HG02973 (cell line): ENCODE measurements at regions not wholly inside any gene's neighbourhood (a gene's known extent, or its start where the extent isn't known, plus 50 kb on each side); places are given as distances from the start of the nearest gene placed in this dataset.

Experiments
- ATAC-seq: cut with Tn5 transposase; IDR thresholded peaks from one replicate; pipeline ENCODE4 v1.9.1; 2021; ENCODE audit warnings: moderate library complexity; ENCODE audit not compliant: unreplicated experiment

DNA sequence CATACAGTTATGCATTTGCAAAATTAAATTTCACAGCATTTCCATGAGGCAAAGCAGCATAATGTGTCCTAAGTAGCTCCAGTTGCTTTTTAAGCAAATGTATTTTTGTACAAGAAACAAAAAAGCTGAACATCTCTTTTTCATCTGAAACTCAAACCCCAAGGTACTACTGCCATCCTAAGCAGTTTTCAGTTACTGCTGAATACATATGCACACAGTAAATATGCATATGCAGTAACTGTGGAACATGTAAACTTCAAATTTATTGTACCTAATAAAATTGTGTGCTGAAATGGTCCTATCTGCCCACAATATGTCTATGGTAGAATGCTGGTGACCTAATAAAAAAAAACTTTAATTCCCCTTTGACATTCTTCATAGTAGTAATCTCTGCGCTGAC, 458.6 kb upstream of the INTU start:
- ATAC-seq, result no peak

DNA sequence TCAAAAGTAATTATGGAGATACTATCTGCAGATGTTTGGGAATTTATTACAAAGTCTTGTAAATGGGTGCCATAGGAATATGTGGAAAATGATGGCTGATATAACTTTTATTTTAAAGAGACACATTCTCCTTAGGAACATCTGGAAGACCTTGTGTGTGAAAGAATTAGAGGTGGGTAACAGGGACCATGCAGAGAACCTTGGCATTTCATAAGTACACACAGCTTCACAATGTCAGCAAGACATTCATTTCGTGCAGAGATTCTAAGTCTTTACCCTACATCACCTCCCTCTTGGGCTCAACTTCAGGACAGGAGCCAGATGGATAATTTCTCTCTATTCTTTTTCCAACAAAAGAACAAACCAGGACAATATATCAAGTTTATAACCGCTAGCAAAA, 458.1 kb upstream of the INTU start:
- ATAC-seq, result no peak

DNA sequence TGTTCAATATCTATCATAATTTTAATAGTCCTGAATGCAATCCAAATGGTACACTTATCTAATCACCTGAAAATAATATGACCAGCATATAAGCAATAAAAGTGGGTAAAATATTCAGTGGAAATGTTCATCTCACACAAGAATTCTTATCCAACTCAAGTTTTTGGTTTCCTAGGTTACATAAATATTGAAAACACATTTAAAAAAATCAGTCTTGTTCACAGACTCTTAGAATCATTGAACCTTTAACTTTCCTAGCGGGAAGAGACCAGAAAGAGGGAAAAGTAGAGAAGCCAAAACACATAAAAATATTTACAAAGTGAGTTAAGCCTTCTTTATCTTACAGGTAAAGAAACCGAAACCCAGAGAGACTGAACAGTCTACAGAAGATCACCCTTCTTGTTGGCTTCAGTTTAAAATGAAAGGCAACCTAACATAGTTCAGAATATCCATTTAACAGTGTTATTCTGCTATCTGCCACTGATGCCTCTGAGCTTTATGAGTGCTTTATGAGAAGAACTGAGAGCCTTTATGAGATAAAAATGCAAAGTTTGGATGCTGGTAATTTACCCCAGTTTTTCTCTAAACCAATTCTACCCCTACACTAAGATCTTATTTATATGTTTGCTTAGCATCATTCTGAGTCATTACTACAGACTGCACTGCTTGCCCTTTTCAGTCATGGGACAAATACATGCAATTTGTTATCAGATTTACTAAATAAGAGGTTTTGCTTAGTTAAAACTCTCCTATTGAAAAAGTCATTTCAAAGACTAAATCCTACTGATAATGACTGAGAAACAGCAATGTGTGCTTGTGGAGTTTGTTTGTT, 453.3 kb upstream of the INTU start:
- no peak for ATAC-seq

DNA sequence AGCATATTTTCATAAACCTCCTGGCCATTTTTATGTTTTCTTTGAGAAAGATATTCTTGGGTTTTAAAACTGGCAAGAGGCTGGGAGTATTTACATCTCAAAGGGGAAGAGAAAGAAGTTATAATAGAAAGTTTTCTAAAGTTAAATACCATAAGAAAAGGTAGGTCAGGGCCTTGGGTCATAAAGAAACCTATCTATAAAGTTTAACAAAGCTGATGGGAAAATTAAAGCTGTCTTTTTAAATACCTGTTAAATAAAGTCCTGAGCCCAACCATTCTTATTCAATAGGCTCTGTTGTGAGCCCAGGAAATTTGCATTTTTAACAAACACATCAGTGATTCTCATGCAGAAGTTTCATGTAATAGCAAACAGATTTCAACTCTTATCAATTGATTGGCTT, 451.8 kb upstream of the INTU start:
- no peak for ATAC-seq

- no peak for ATAC-seq
Observed at GRCh38 chr4:127182687-127183086, 450.1 kb upstream of the INTU start.

GRCh38 chr4:127188847-127189246, 443.9 kb upstream of the INTU start:
- ATAC-seq, result no peak

- ATAC-seq, result no peak
Observed at GRCh38 chr4:127194281-127194680, 438.5 kb upstream of the INTU start.

GRCh38 chr4:127196655-127197352, 436.0 kb upstream of the INTU start:
- no peak for ATAC-seq

DNA sequence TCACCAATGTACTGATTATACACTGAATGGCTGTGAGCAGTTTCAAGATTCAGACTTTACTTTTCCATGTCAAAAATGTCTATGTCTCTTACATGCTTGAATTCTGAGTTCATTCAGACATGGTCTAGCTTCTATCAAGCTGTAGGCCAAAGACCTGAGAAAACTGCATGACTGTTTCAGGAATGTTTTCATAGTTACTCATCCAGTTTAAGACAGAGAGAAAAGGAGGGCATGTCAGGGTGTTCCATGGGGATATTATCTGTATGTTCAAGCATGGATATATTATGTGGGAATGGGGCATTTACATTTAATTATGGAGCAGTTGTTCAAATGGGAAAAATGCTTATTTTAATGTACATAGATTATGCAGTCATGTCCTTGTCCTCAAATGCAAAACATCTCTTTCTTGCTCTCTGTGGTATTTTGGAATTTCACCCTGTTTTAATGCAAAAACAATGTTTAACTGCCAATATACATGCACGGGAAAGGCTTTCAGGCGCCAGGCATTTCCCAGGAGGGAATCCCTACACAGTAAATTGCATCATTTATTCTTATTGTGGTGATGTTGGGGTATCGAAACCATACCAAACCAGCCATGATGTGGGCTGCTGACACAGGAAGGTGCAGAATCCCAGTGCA, 429.1 kb upstream of the INTU start:
- no peak for ATAC-seq

DNA sequence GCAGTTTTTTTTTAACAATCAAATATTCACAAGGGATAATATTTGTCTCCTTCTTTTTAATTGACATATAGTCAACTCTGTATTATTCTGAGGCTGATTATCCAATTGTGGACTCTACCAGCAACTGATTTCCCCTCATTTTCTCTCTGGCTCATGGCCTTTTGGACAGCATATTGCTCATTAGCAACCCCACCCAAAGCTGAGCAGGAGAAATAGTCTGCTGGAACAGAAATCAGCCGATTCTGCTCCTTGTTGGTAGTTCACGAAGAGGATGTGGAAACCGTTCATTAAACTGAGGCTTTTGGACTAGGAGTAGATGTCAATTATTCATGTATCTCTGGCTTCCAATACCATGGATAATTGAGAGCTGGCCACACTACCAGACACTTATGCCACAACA, 428.4 kb upstream of the INTU start:
- ATAC-seq, result no peak

GRCh38 chr4:127209580-127210095, 423.1 kb upstream of the INTU start:
- no peak for ATAC-seq

DNA sequence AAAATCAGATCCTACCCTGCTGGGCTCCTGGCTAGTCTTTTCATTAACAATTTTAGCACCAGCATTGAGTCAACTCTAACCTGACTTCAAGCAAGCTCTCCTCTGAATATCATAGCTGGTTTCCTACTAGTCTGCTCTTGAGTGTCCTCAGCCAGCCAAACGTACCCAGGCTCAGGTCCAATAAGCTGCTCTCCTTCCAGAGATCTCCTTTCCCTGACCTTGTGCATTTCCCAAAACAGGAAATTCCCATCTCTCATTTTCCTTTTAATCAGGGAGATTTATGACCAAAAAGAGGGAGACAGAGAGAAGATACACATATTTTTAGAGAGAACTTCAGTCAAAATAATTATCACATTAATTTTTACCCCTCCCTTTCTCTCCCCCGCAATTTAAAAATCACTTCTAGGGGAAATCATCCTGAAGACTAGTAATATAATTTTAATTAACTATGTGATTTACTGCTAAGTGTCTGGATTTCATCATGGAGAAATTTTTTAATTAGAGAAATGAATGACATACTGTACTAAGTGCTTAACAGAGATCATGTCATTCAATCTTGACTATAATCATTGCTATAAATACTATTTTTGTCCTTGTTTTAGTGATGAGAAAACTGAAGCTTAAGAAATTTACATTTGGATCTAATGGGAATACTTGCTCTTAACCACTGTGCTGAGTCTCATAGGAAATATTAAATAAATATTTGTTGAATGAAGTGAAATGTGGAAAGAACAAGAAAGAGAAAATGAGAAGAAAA, 421.7 kb upstream of the INTU start:
- no peak for ATAC-seq

DNA sequence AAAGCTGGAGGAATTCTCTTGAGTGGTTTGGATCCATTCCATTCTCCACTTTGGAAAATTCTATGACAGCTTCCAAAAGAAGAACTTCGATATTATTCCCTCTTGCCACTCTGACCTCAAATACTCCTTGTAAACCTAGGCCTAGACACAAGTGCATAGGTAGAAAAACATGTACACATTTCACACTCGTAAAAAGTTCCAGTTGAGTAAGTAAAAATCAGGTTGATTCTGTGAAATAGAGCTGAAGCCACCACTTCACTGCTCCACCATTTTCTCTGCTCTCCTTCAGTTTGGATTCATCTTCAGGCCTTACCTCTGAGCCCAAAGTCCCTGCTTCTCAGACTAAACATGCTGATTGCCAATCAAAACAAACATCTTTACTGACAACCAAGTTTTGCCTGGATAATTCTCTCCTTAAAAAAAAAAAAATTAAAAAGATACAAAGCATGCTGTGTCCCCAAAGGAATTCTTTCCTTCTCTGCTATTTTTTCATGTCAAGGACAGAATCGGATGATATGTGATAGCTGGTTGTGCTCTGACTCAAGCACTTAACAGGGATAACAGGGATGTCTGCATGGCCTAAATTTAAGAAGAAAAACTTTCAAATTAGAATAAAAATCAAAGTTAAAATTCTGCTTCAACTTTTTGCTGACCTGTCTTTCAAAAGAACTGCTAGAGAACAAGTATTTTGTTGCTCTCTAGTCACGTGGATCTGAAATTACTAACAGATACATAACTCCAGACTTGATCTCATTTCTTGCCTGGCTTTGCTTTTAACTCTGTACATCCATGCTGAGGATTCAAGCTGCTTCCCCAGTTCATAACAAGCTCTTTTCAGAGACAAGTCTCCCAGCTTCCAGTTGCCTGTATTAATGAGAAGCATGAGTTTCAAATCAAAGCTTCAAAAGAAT, 420.9 kb upstream of the INTU start:
- ATAC-seq, result no peak

DNA sequence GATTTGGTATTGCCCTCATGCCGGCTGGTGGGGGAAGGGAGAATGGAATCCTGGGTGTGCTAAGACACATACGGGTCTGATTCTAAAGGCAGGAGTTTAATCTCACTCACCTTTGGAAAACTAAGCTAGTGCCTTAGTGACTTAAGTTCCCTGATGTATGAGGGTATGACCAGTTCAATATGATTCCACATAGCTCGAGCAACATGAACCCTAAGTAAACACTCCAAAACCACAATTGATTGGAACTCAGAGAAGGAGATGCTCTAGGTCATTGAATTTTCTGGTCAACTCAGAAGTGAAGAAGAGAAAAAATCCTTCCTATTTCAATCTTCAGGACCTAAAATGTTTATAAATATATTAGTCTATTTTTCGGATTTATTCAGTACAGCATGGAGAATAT, 420.1 kb upstream of the INTU start:
- no peak for ATAC-seq

DNA sequence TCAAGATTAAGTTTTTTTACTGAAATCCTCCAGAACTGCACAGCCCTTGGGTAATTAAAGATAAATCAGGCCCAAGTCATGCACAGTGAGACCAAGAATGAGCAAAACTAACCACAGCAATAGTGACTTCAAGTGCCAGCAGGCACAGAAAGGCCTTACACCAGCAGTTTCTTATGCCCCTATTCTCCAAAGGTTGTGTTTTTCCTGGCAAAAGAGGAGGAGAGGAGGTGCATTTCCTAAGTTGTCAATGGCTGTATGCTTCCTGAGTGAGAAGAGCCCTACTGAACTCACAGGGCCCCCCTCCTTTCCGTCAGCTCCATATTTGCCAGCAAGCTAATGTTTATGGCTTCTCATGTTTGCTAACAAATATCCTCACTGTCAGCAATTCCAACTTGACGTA, 418.7 kb upstream of the INTU start:
- no peak for ATAC-seq

- no peak for ATAC-seq
Observed at GRCh38 chr4:127214931-127215330, 417.8 kb upstream of the INTU start.

DNA sequence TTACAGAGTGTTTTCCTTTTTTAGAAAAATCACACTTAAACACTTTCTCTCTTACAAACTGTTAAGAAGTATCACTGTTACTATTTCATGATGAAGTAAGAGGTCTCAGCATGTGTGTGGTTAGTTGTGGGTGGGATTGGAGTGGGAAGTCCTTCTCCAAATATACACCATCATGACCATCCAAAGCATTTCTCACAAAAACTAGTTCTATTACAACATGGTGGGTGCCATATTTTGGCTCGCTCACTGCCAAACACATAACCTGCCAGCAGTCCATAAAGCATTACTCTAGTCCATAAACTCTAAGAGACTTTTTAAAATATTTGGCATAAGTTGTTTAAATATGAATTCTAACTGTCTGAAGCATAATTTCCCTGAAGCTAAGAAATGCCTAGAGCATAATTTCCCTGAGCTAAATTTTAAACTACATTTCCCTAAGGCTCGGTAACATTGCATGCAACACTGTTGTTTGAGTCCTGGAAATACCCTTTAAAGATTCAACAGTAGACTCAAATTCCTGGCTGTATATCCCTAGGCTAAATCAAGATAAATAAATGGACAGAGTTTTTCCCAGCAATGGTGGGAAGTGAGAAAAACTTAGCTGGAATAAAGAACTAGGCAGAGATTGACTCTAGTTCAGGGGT, 415.0 kb upstream of the INTU start:
- ATAC-seq, result no peak

DNA sequence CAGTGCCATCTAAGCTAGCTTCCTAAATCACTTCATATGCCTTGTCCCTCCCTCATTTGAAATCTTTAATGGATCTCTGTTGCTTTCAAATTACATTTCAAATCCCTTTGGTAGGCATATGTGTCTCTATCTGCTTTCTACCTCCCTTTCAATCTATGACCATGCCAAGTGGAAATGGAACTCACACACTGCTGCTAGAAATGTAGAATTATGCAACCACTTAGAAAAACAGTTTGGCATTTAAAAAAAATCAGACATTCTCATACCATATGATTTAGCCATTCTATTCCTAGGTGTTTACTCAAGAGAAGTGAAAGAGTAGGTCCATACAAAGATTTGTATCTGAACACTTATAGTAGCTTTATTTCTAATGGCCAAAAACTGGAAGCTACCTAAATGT, 413.5 kb upstream of the INTU start:
- ATAC-seq, result no peak

GRCh38 chr4:127224556-127224955, 408.2 kb upstream of the INTU start:
- no peak for ATAC-seq
